Neural progenitor cell (in vitro differentiated cells): ENCODE measurements at regions not wholly inside any gene's neighbourhood (a gene's known extent, or its start where the extent isn't known, plus 50 kb on each side); places are given as distances from the start of the nearest gene placed in this dataset.

ENCODE experiments used
- DNase-seq: peaks from one replicate; pipeline ENCODE4 v3.0.0-alpha.2; 2016; ENCODE audit warnings: low spot score
- H2AFZ ChIP-seq: fragments of 200-600 bp; sonication (generic); replicated peaks from 2 replicates; pipeline ENCODE4 v1.6.1; 2016; ENCODE audit warnings: antibody characterized with exemption
- H3F3A ChIP-seq: fragments of 200-600 bp; sonication (generic); 2 replicates; pipeline ENCODE4 v1.6.1; 2016; ENCODE audit warnings: antibody characterized with exemption, low read depth
- H3K27ac ChIP-seq: fragments of 200-600 bp; sonication (generic); 2 replicates; pipeline ENCODE4 v1.5.1; 2016; ENCODE audit warnings: mild to moderate bottlenecking
- H3K27me3 ChIP-seq: fragments of 200-600 bp; sonication (generic); 2 replicates; pipeline ENCODE4 v1.6.1; 2016; ENCODE audit warnings: mild to moderate bottlenecking, moderate library complexity
- H3K36me3 ChIP-seq: fragments of 200-600 bp; sonication (generic); 2 replicates; pipeline ENCODE4 v1.5.1; 2016
- H3K4me1 ChIP-seq: fragments of 200-600 bp; sonication (generic); 2 replicates; pipeline ENCODE4 v1.6.1; 2016; ENCODE audit warnings: mixed run types
- H3K4me2 ChIP-seq: fragments of 200-600 bp; sonication (generic); 2 replicates; pipeline ENCODE4 v1.6.1; 2016
- H3K4me3 ChIP-seq: fragments of 200-600 bp; sonication (generic); 2 replicates; pipeline ENCODE4 v1.5.1; 2016
- H3K79me2 ChIP-seq: fragments of 200-600 bp; sonication (generic); 2 replicates; pipeline ENCODE4 v1.6.1; 2016; ENCODE audit warnings: low read depth
- H3K9ac ChIP-seq: fragments of 200-600 bp; sonication (generic); 2 replicates; pipeline ENCODE4 v1.6.1; 2016
- H3K9me3 ChIP-seq: fragments of 200-600 bp; sonication (generic); 2 replicates; pipeline ENCODE4 v1.5.1; 2016; ENCODE audit warnings: low read depth
- H4K20me1 ChIP-seq: fragments of 200-600 bp; sonication (generic); 2 replicates; pipeline ENCODE4 v1.6.1; 2016; ENCODE audit warnings: low read depth
- H3K27ac Mint-ChIP-seq: 3 replicates; pipeline ENCODE4 v1.8.0; 2021; ENCODE audit warnings: mixed read lengths
- H3K27me3 Mint-ChIP-seq: 2 replicates; pipeline ENCODE4 v1.8.0; 2022; ENCODE audit warnings: low read depth, mild to moderate bottlenecking, inconsistent platforms, moderate library complexity, mixed read lengths; ENCODE audit not compliant: insufficient read depth
- H3K36me3 Mint-ChIP-seq: 3 replicates; pipeline ENCODE4 v1.8.0; 2021; ENCODE audit warnings: mixed read lengths
- H3K4me1 Mint-ChIP-seq: 3 replicates; pipeline ENCODE4 v1.8.0; 2021; ENCODE audit warnings: mixed read lengths
- H3K4me3 Mint-ChIP-seq: 3 replicates; pipeline ENCODE4 v1.8.0; 2021; ENCODE audit warnings: mild to moderate bottlenecking, moderate library complexity, mixed read lengths
- H3K9me3 Mint-ChIP-seq: 3 replicates; pipeline ENCODE4 v1.8.0; 2020; ENCODE audit warnings: mixed read lengths
- EZH2 ChIP-seq: fragments of 200-600 bp; sonication (generic); IDR thresholded peaks from 2 replicates; pipeline ENCODE4 v1.6.1; 2017; ENCODE audit warnings: antibody characterized with exemption, mild to moderate bottlenecking, moderate library complexity
- EZH2phosphoT487 ChIP-seq: fragments of 200-600 bp; sonication (generic); IDR thresholded peaks from 2 replicates; pipeline ENCODE4 v1.6.1; 2017; ENCODE audit warnings: antibody characterized with exemption
- TF ChIP-seq, protein P1 (sequence below): fragments of 200-600 bp; sonication (generic); IDR thresholded peaks from 2 replicates; pipeline ENCODE4 v1.5.1; 2017; ENCODE audit warnings: antibody characterized with exemption, mild to moderate bottlenecking

DNA sequence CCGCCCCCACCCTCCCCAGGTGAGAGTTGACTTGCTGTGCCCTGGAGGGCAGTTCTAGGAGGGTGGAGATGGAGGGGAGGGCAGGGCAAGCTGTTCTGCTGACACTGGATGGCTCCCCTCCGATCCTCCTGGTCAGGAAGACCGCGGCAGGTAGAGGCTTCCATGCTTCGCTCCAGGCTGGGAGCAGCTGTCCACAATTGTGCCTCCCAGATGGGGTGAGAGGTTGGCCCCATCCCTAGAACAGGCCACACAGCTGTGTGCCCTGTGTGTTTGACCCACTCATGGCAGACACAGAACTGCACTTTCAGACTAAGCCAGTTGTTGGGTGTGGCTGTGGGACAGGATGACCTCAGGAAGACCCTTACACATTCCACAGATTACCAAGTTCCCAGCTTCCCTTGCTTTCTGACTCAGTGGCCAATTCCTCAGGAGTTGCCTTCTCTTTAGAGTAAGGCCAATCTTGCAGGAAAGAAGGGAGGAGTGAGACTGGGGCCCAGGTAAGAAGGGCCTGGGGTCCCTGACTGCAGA lies 72.1 kb upstream of the HSPA9 start:
- Histone ChIP-seq H3K79me2 (no peaks in the 10 kb centered on the region), H3K4me3 (no peak overlapping the region), H4K20me1 (no peaks in the 10 kb centered on the region), H3K9me3 (no peaks in the 10 kb centered on the region), H3K36me3 (no peaks in the 10 kb centered on the region), H3K27me3 (no peaks in the 10 kb centered on the region), H3K27ac (no peak overlapping the region), H3K4me1 (peaks cover 26% of the 10 kb centered on the region), H3F3A (peaks cover 17% of the 10 kb centered on the region), H3K9ac (no peak overlapping the region), H3K4me2 (peak overlapping the region; percentile 23), H2AFZ (no peak overlapping the region)
- H3K4me1 Mint-ChIP-seq, result peaks cover 66% of the 10 kb centered on the region
- no peaks in the 10 kb centered on the region for H3K9me3 Mint-ChIP-seq
- H3K27ac Mint-ChIP-seq, result no peak overlapping the region
- peaks cover 13% of the 10 kb centered on the region for H3K27me3 Mint-ChIP-seq
- no peaks in the 10 kb centered on the region for H3K36me3 Mint-ChIP-seq
- DNase-seq, result no peak
- H3K4me3 Mint-ChIP-seq, result no peak overlapping the region
- TF ChIP-seq EZH2phosphoT487, result no peak
- TF ChIP-seq EZH2, result no peak

DNA sequence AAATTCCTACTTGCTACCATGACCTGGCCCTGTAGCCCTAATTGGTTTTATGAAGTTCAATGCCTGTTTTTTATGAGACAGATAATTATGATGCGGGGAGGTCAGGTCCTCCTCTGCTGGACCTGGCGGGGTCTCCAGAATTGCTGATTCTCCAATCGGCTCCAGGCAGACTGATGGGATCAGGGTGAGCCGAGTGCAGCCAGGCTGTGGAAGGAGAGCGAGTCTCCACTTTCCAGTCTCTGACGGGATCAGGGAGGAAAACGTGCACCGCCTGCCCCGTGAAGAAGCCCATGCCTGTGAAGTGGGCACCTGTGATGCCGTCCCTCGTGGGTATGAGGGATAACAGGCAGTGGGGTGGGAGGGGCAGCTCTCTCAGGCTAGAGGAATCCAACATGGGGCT lies 71.5 kb upstream of the HSPA9 start:
- H4K20me1 ChIP-seq, result no peaks in the 10 kb centered on the region
- peaks cover 69% of the 10 kb centered on the region for H3K4me1 Mint-ChIP-seq
- TF ChIP-seq EZH2 (no peak), EZH2phosphoT487 (no peak)
- TF ChIP-seq, protein P1, sequence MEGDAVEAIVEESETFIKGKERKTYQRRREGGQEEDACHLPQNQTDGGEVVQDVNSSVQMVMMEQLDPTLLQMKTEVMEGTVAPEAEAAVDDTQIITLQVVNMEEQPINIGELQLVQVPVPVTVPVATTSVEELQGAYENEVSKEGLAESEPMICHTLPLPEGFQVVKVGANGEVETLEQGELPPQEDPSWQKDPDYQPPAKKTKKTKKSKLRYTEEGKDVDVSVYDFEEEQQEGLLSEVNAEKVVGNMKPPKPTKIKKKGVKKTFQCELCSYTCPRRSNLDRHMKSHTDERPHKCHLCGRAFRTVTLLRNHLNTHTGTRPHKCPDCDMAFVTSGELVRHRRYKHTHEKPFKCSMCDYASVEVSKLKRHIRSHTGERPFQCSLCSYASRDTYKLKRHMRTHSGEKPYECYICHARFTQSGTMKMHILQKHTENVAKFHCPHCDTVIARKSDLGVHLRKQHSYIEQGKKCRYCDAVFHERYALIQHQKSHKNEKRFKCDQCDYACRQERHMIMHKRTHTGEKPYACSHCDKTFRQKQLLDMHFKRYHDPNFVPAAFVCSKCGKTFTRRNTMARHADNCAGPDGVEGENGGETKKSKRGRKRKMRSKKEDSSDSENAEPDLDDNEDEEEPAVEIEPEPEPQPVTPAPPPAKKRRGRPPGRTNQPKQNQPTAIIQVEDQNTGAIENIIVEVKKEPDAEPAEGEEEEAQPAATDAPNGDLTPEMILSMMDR, result no peak
- no peak overlapping the region for H3K27ac Mint-ChIP-seq
- H3K36me3 Mint-ChIP-seq, result no peaks in the 10 kb centered on the region
- no peaks in the 10 kb centered on the region for H3K79me2 ChIP-seq
- H3K27me3 Mint-ChIP-seq, result peaks cover 13% of the 10 kb centered on the region
- H3K4me3 ChIP-seq, result no peak overlapping the region
- H3K4me2 ChIP-seq, result no peak overlapping the region
- no peak overlapping the region for H3K27ac ChIP-seq
- H3K9me3 Mint-ChIP-seq, result no peaks in the 10 kb centered on the region
- no peak overlapping the region for H2AFZ ChIP-seq
- H3K9ac ChIP-seq, result no peak overlapping the region
- no peaks in the 10 kb centered on the region for H3K9me3 ChIP-seq
- H3K27me3 ChIP-seq, result no peaks in the 10 kb centered on the region
- H3F3A ChIP-seq, result peaks cover 17% of the 10 kb centered on the region
- H3K4me3 Mint-ChIP-seq, result no peak overlapping the region
- peaks cover 29% of the 10 kb centered on the region for H3K4me1 ChIP-seq
- H3K36me3 ChIP-seq, result no peaks in the 10 kb centered on the region
- DNase-seq, result no peak

DNA sequence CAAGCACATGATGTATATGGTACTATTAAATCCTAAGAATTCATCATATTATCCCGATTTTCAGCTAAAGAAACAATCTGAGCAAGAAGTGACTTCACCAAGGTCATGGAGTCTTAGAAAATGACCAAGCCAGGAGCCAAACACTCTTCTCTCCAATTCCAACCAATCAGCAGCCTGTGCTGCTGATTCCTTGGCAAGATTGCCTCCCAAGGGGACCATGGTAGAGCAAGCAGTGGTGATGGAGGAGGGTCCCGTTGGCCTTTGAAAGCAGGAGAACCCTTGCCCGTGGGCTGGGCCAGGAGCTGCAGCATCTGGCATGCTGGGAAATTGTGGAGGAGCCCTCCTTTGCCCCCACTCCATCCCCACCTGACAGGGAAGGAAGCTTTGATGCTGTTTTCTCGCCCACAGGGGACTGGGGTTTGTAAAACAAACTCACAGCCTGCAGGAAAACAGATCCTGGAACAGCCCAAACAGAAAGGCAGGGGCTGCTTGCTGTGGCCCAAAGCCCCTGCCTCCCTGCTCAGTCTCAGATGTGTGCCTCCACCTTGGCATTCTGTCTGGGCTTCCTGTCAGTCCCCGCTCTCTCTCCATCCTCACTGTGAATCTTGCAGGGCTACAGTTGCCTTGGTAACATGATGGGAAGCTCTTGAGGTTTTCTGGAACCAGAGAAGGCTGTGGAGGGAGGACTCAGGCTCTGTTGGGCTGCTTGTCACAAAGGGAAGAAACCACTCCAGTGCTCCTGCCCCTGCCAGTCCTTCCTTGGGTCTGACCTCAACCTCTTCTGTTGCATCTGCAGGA lies 70.8 kb upstream of the HSPA9 start:
- Histone ChIP-seq H3K27ac (no peak overlapping the region), H4K20me1 (no peaks in the 10 kb centered on the region), H3K79me2 (no peaks in the 10 kb centered on the region), H3K4me3 (no peak overlapping the region), H3K4me1 (peaks cover 36% of the 10 kb centered on the region), H3K9ac (no peak overlapping the region), H3K36me3 (no peaks in the 10 kb centered on the region), H3K9me3 (no peaks in the 10 kb centered on the region), H3K27me3 (no peaks in the 10 kb centered on the region), H3K4me2 (no peak overlapping the region), H2AFZ (no peak overlapping the region), H3F3A (peaks cover 17% of the 10 kb centered on the region)
- H3K27me3 Mint-ChIP-seq, result peaks cover 11% of the 10 kb centered on the region
- peak overlapping the region; percentile 59 for H3K4me3 Mint-ChIP-seq
- DNase-seq, result no peak
- TF ChIP-seq EZH2phosphoT487, result no peak
- no peak for TF ChIP-seq EZH2
- TF ChIP-seq, protein P1, result no peak
- H3K36me3 Mint-ChIP-seq, result no peaks in the 10 kb centered on the region
- H3K27ac Mint-ChIP-seq, result no peak overlapping the region
- no peaks in the 10 kb centered on the region for H3K9me3 Mint-ChIP-seq
- H3K4me1 Mint-ChIP-seq, result peaks cover 71% of the 10 kb centered on the region
